Spleen (tissue), 11 donors: ENCODE measurements at regions not wholly inside any gene's neighbourhood (a gene's known extent, or its start where the extent isn't known, plus 50 kb on each side); places are given as distances from the start of the nearest gene placed in this dataset.

Experiments used
- DNase-seq: peaks from one replicate; pipeline ENCODE4 v3.0.0-alpha.2; 2020
- H3K27ac ChIP-seq, 8 donors: fragments of 200-600 bp; sonication (generic) in 7 of 8; 1 replicate in 4 of 8; 2 replicates in 4 of 8; pipeline versions ENCODE4 v1.5.0 to v1.8.0; 2016 to 2021; ENCODE audit warnings: inconsistent platforms in 4 of 8, mild to moderate bottlenecking in 4 of 8, moderate library complexity in 1 of 8
- H3K27me3 ChIP-seq, 7 donors: fragments of 200-600 bp; sonication (generic) in 6 of 7; replicated peaks in 1 of 7; 1 replicate in 4 of 7; 2 replicates in 3 of 7; pipeline versions ENCODE4 v1.5.0 to v1.8.0; 2016 to 2021; ENCODE audit warnings: inconsistent platforms in 3 of 7, mild to moderate bottlenecking in 1 of 7
- H3K36me3 ChIP-seq, 6 donors: fragments of 200-600 bp; sonication (generic) in 5 of 6; 1 replicate in 4 of 6; 2 replicates in 2 of 6; pipeline versions ENCODE4 v1.5.0 to v1.8.0; 2016 to 2021; ENCODE audit warnings: inconsistent platforms in 2 of 6
- H3K4me1 ChIP-seq, 6 donors: fragments of 200-600 bp; sonication (generic) in 5 of 6; 1 replicate in 3 of 6; 2 replicates in 3 of 6; pipeline versions ENCODE4 v1.5.0 to v1.8.0; 2016 to 2021; ENCODE audit warnings: inconsistent platforms in 3 of 6
- H3K4me3 ChIP-seq, 8 donors: fragments of 200-600 bp; sonication (generic) in 7 of 8; 1 replicate in 4 of 8; 2 replicates in 4 of 8; pipeline versions ENCODE4 v1.5.0 to v1.8.0; 2016 to 2021; ENCODE audit warnings: inconsistent platforms in 4 of 8, mild to moderate bottlenecking in 4 of 8, moderate library complexity in 2 of 8
- H3K9me3 ChIP-seq, 8 donors: fragments of 200-600 bp; sonication (generic) in 7 of 8; 1 replicate in 4 of 8; 2 replicates in 4 of 8; pipeline versions ENCODE4 v1.5.0 to v1.8.0; 2016 to 2021; ENCODE audit warnings: inconsistent platforms in 4 of 8
- CTCF ChIP-seq, 11 experiments: fragments of 200-600 bp in 7 of 11; fragments of 450-650 bp in 4 of 11; sonication (generic) in 4 of 11; IDR thresholded peaks in 8 of 11; conservative IDR thresholded peaks in 3 of 11; 1 replicate in 7 of 11; 2 replicates in 4 of 11; pipeline versions ENCODE4 v1.4.0 to v1.8.0; 2016 to 2021; ENCODE audit warnings: antibody characterized with exemption in 11 of 11, inconsistent platforms in 4 of 11, mild to moderate bottlenecking in 1 of 11
- POLR2A ChIP-seq, 3 donors: fragments of 450-650 bp; IDR thresholded peaks; one replicate each; pipeline ENCODE4 v1.5.1; 2017; ENCODE audit warnings: antibody characterized with exemption in 3 of 3, mild to moderate bottlenecking in 1 of 3
- POLR2AphosphoS5 ChIP-seq, 3 donors: sonication (generic); formaldehyde crosslinking; IDR thresholded peaks; one replicate each; pipeline ENCODE4 v1.5.1; 2017; ENCODE audit warnings: antibody characterized with exemption in 3 of 3
- WGBS, 5 donors: extraction: QIAGEN DNeasy Blood & Tissue Kit in 3 of 5; methylation state at CpG; one replicate each; pipeline versions ENCODE4 v1.1.5 to v1.1.7; 2013 to 2018; 5-methylcytosine and 5-hydroxymethylcytosine counted together
- intact Hi-C: fragments of 100-400 bp; cut with DNase I; formaldehyde crosslinking; loops from one replicate; pipeline ENCODE4 v1.15.0; 2023; ENCODE audit warnings: low total_unique reads
- donor health status: healthy with polysubstance abuse.
- donor health status: DM: no; HTN: no; CAD: no; lungs with moderate emphysema.
- donor health status: DM: no; HTN: no; CAD: no.
- donor health status: Bipolar disorder and iron deficiency.
- donor health status: healthy.
- donor health status: DM: no; HTN: no; CAD: no.
- donor health status: DM: yes; HTN: yes; CAD: no.

GRCh38 chr1:194209920-194210319 is 1023.5 kb upstream of the B3GALT2 start:
- Histone ChIP-seq H3K27me3 (no peaks in the 10 kb centered on the region), H3K27ac (no peak overlapping the region), H3K36me3 (no peaks in the 10 kb centered on the region), H3K4me3 (no peak overlapping the region), H3K4me1 (no peaks in the 10 kb centered on the region), H3K9me3 (no peaks in the 10 kb centered on the region)
- TF ChIP-seq POLR2A (IDR thresholded peaks at IDR 0.05) (no peak), CTCF (IDR thresholded peaks at IDR 0.05 in 8 of 11, conservative IDR thresholded peaks at IDR 0.05 in 3 of 11) (no peak), POLR2AphosphoS5 (IDR thresholded peaks at IDR 0.05) (no peak)
- no peak for DNase-seq
- intact Hi-C loops: no loop called here

GRCh38 chr1:194208674-194209073 is 1022.3 kb upstream of the B3GALT2 start:
- WGBS, 5 donors: 76 to 81% (median 80%) methylated on average over 1 of the region's 1 CpG
- Histone ChIP-seq H3K4me3 (no peak overlapping the region), H3K9me3 (no peaks in the 10 kb centered on the region), H3K36me3 (no peaks in the 10 kb centered on the region), H3K4me1 (no peaks in the 10 kb centered on the region), H3K27ac (no peak overlapping the region), H3K27me3 (no peaks in the 10 kb centered on the region)
- TF ChIP-seq POLR2A (IDR thresholded peaks at IDR 0.05) (no peak), POLR2AphosphoS5 (IDR thresholded peaks at IDR 0.05) (no peak), CTCF (IDR thresholded peaks at IDR 0.05 in 8 of 11, conservative IDR thresholded peaks at IDR 0.05 in 3 of 11) (no peak)
- DNase-seq: no peak
- intact Hi-C loops: no loop called here

GRCh38 chr1:194196562-194196961 is 1010.1 kb upstream of the B3GALT2 start:
- no peaks in the 10 kb centered on the region for H3K9me3 ChIP-seq
- no peaks in the 10 kb centered on the region for H3K4me1 ChIP-seq
- no peak for DNase-seq
- no peaks in the 10 kb centered on the region for H3K27me3 ChIP-seq
- intact Hi-C loops: no loop called here
- no peak overlapping the region for H3K4me3 ChIP-seq
- H3K36me3 ChIP-seq: no peaks in the 10 kb centered on the region
- H3K27ac ChIP-seq: no peak overlapping the region
- 84 to 94% (median 88%) methylated on average over 4 of the region's 4 CpGs for WGBS, 5 donors
- TF ChIP-seq CTCF (IDR thresholded peaks at IDR 0.05 in 8 of 11, conservative IDR thresholded peaks at IDR 0.05 in 3 of 11): no peak
- TF ChIP-seq POLR2AphosphoS5 (IDR thresholded peaks at IDR 0.05): no peak
- TF ChIP-seq POLR2A (IDR thresholded peaks at IDR 0.05): no peak

- Histone ChIP-seq H3K27ac (no peak overlapping the region), H3K27me3 (no peaks in the 10 kb centered on the region), H3K4me1 (no peaks in the 10 kb centered on the region), H3K4me3 (no peak overlapping the region), H3K9me3 (no peaks in the 10 kb centered on the region), H3K36me3 (no peaks in the 10 kb centered on the region)
- TF ChIP-seq CTCF (IDR thresholded peaks at IDR 0.05 in 8 of 11, conservative IDR thresholded peaks at IDR 0.05 in 3 of 11): no peak
- no peak for TF ChIP-seq POLR2A (IDR thresholded peaks at IDR 0.05)
- no peak for TF ChIP-seq POLR2AphosphoS5 (IDR thresholded peaks at IDR 0.05)
- intact Hi-C loops: no loop called here
- WGBS, 5 donors: 91 to 97% (median 94%) methylated on average over 2 of the region's 2 CpGs
- DNase-seq: no peak
These were observed 1008.3 kb upstream of the B3GALT2 start for GRCh38 chr1:194194724-194195123.
